Keratinocyte (primary cell): ENCODE measurements at regions not wholly inside any gene's neighbourhood (a gene's known extent, or its start where the extent isn't known, plus 50 kb on each side); places are given as distances from the start of the nearest gene placed in this dataset.

ENCODE experiments used
- EZH2 ChIP-seq: IDR thresholded peaks from one replicate; pipeline ENCODE4 v1.6.1; 2012; ENCODE audit warnings: inconsistent platforms, mild to moderate bottlenecking, low read length, moderate library complexity
- TF ChIP-seq, protein P1 (sequence below), 3 experiments: IDR thresholded peaks in 1 of 3; conservative IDR thresholded peaks in 1 of 3; optimal IDR thresholded peaks in 1 of 3; 2 replicates in 2 of 3; 3 replicates in 1 of 3; pipeline versions ENCODE3 to v1.5.1; 2011; ENCODE audit warnings: low read length in 3 of 3, mild to moderate bottlenecking in 3 of 3, moderate library complexity in 2 of 3, control low read depth in 1 of 3, inconsistent platforms in 1 of 3; ENCODE audit not compliant: insufficient read depth in 2 of 3; ENCODE audit errors: extremely low read depth in 1 of 3

DNA sequence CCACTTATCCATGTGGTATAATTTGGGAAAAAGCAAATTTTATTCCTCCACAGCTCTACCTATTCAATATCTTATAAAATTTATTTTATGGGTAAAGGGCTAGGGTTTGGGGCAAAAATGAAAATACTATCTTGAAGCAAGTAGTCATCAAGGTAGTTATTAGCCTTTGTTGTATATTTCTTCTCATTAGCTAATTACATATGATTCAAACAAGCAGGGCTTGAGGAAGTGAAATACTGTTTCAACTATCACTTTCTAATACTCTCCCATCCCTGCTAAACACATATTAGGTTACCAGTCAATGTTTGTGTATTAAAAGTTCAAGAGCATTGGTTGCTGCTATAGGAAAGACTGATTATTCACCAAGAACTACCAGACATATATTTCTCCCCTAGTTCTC lies 517.3 kb downstream of the METTL15 start:
- TF ChIP-seq, protein P1, sequence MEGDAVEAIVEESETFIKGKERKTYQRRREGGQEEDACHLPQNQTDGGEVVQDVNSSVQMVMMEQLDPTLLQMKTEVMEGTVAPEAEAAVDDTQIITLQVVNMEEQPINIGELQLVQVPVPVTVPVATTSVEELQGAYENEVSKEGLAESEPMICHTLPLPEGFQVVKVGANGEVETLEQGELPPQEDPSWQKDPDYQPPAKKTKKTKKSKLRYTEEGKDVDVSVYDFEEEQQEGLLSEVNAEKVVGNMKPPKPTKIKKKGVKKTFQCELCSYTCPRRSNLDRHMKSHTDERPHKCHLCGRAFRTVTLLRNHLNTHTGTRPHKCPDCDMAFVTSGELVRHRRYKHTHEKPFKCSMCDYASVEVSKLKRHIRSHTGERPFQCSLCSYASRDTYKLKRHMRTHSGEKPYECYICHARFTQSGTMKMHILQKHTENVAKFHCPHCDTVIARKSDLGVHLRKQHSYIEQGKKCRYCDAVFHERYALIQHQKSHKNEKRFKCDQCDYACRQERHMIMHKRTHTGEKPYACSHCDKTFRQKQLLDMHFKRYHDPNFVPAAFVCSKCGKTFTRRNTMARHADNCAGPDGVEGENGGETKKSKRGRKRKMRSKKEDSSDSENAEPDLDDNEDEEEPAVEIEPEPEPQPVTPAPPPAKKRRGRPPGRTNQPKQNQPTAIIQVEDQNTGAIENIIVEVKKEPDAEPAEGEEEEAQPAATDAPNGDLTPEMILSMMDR (optimal IDR thresholded peaks at IDR 0.05 in 1 of 3, IDR thresholded peaks at IDR 0.05 in 1 of 3, conservative IDR thresholded peaks at IDR 0.05 in 1 of 3; ENCODE audit: extremely low read depth in 1 of 3, insufficient read depth in 2 of 3, low read length in 3 of 3), result no peak
- TF ChIP-seq EZH2, result no peak
